Left ventricle myocardium inferior (tissue), 1 donor: ENCODE measurements at regions not wholly inside any gene's neighbourhood (a gene's known extent, or its start where the extent isn't known, plus 50 kb on each side); places are given as distances from the start of the nearest gene placed in this dataset.
A peak's percentile ranks its signal among the peaks of the same experiment; 100 is the strongest.

Experiments
- DNase-seq: peaks from one replicate; pipeline ENCODE4 v3.0.0-alpha.2; 2020
- H3K27ac ChIP-seq: fragments of 200-600 bp; replicated peaks from 2 replicates; pipeline ENCODE4 v1.8.0; 2021
- H3K27me3 ChIP-seq: fragments of 200-600 bp; 2 replicates; pipeline ENCODE4 v1.8.0; 2021; ENCODE audit warnings: low read depth
- H3K36me3 ChIP-seq: fragments of 200-600 bp; 2 replicates; pipeline ENCODE4 v1.8.0; 2021
- H3K4me1 ChIP-seq: fragments of 200-600 bp; 2 replicates; pipeline ENCODE4 v1.8.0; 2021
- H3K4me3 ChIP-seq: fragments of 200-600 bp; 2 replicates; pipeline ENCODE4 v1.8.0; 2021; ENCODE audit warnings: mild to moderate bottlenecking, moderate library complexity
- H3K9me3 ChIP-seq: fragments of 200-600 bp; replicated peaks from 2 replicates; pipeline ENCODE4 v1.8.0; 2021
- CTCF ChIP-seq: fragments of 200-600 bp; IDR thresholded peaks from 2 replicates; pipeline ENCODE4 v1.8.0; 2021; ENCODE audit warnings: antibody characterized with exemption, mild to moderate bottlenecking, borderline replicate concordance
- intact Hi-C: fragments of 100-400 bp; cut with micrococcal nuclease; formaldehyde crosslinking; loops from one replicate; pipeline ENCODE4 v1.11.0; 2022
- donor health status: DM: no; HTN: yes; CAD: no; lungs with severe emphysema.

DNA sequence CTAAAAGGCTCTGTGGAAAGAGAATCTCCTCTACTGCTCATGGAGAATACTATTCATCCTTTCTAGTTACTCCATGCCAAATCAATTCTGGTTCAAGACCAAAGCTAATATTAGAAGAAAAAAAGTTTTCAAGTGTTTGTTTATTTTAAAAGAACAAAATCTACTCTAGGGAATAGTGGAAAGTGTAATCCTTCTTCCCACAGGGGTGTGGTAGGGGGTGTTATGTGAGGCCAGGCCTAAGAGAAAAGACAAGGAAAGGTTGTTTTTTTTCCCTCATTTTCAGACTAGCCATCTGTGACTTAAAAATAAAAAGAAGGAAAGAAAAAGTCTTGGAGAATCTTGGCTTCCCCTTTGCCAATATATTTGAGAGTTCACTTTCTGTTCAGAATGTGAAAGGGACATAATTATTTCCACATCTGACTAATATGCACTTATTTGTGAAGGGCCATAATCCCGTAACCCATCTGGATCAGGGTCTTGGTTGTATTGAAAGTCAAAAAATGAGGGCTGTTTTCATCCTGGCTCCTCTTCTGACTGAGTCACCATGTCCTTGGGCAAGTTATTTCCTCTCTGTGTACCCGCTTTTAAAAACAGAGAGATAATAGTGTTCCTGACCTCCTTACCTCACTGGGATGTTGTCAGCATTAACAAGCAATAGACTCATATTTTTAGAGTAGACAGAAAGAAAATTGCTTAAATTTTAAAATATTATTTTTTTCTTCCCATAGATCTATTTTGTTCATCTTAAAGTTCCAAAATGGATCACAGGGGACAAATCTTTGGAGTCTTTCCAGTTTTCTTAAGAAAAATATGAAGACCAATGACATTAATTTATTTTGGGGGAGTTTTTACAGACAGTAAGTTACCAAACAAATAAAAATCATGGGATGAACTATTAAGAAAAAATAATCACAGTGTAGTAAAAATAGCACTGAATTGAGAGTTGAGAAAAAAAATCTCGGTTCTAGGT is 233.7 kb downstream of the IBTK start:
- DNase-seq: no peak
- Histone ChIP-seq H3K4me1 (peaks cover 49% of the 10 kb centered on the region), H3K27ac (peak overlapping the region; percentile 84), H3K36me3 (no peaks in the 10 kb centered on the region), H3K4me3 (no peak overlapping the region), H3K27me3 (no peaks in the 10 kb centered on the region), H3K9me3 (peaks cover 19% of the 10 kb centered on the region)
- TF ChIP-seq CTCF: no peak
- intact Hi-C loops: no loop called here

GRCh38 chr6:82006027-82006738 is 241.4 kb downstream of the IBTK start:
- Histone ChIP-seq H3K4me1 (no peaks in the 10 kb centered on the region), H3K9me3 (peaks cover 54% of the 10 kb centered on the region), H3K27ac (no peak overlapping the region), H3K36me3 (peaks cover 4% of the 10 kb centered on the region), H3K4me3 (no peak overlapping the region), H3K27me3 (no peaks in the 10 kb centered on the region)
- peak; percentile 60 for TF ChIP-seq CTCF
- intact Hi-C loops: no loop called here
- no peak for DNase-seq

- intact Hi-C loops: no loop called here
- Histone ChIP-seq H3K27me3 (no peaks in the 10 kb centered on the region), H3K36me3 (no peaks in the 10 kb centered on the region), H3K4me3 (no peak overlapping the region), H3K9me3 (peaks cover 8% of the 10 kb centered on the region), H3K27ac (no peak overlapping the region), H3K4me1 (peaks cover 14% of the 10 kb centered on the region)
- no peak for TF ChIP-seq CTCF
- no peak for DNase-seq
Observed at GRCh38 chr6:82000551-82000950, 247.0 kb downstream of the IBTK start.

GRCh38 chr6:81999826-82000225 is 247.3 kb upstream of the TENT5A start:
- H3K27me3 ChIP-seq: no peaks in the 10 kb centered on the region
- H3K4me1 ChIP-seq: peaks cover 14% of the 10 kb centered on the region
- H3K9me3 ChIP-seq: peaks cover under 1% of the 10 kb centered on the region
- TF ChIP-seq CTCF: no peak
- H3K27ac ChIP-seq: no peak overlapping the region
- no peak for DNase-seq
- intact Hi-C loops: no loop called here
- H3K4me3 ChIP-seq: no peak overlapping the region
- no peaks in the 10 kb centered on the region for H3K36me3 ChIP-seq

DNA sequence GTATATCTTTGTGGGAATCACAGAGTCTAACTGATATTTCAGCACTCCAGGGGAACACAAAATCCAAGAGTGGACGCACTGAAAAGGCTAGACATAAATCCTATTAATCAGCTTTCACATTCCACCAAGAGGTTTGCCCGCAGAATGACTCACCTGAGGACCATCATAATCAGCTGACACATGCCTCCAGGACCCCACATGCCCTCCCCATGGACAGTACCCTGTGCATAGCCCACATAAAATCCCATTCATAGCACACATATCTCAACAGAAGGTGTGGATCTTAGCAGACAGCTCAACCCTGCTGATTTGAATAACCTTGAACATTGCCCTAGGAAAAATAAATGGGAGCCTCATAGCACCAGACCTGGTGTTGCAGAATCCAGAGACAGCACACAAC is 246.8 kb upstream of the TENT5A start:
- intact Hi-C loops: no loop called here
- Histone ChIP-seq H3K4me1 (peaks cover 14% of the 10 kb centered on the region), H3K36me3 (no peaks in the 10 kb centered on the region), H3K27me3 (no peaks in the 10 kb centered on the region), H3K9me3 (no peaks in the 10 kb centered on the region), H3K4me3 (no peak overlapping the region), H3K27ac (no peak overlapping the region)
- TF ChIP-seq CTCF: no peak
- no peak for DNase-seq
